Keratinocyte (primary cell): ENCODE measurements at regions not wholly inside any gene's neighbourhood (a gene's known extent, or its start where the extent isn't known, plus 50 kb on each side); places are given as distances from the start of the nearest gene placed in this dataset.

Source experiments
- DNase-seq: peaks from one replicate; pipeline ENCODE4 v3.0.0-alpha.2; 2011; ENCODE audit warnings: low read depth, missing footprints, low spot score
- FAIRE-seq: peaks from 2 replicates; lab custom pipeline; 2011; peaks lifted over from hg19 to GRCh38; lab: Jason Lieb, UNC
- H2AFZ ChIP-seq: 2 replicates; pipeline ENCODE4 v1.6.0; 2012; ENCODE audit warnings: low read length, control low read depth, inconsistent platforms; ENCODE audit not compliant: control insufficient read depth
- H3K27ac ChIP-seq: 2 replicates; pipeline ENCODE4 v1.5.1; 2011; ENCODE audit warnings: low read length; ENCODE audit not compliant: control insufficient read depth, insufficient read depth
- H3K27me3 ChIP-seq: 3 replicates; pipeline ENCODE4 v1.6.0; 2011; ENCODE audit warnings: low read length; ENCODE audit not compliant: control insufficient read depth, insufficient read depth; ENCODE audit errors: extremely low read depth
- H3K36me3 ChIP-seq, 2 experiments: 2 replicates in 1 of 2; 3 replicates in 1 of 2; pipeline ENCODE4 v1.5.1; 2011; ENCODE audit warnings: low read length in 2 of 2, mild to moderate bottlenecking in 1 of 2; ENCODE audit not compliant: control insufficient read depth in 2 of 2, insufficient read depth in 2 of 2; ENCODE audit errors: extremely low read depth in 1 of 2
- H3K4me1 ChIP-seq: 3 replicates; pipeline ENCODE4 v1.5.1; 2011; ENCODE audit warnings: low read length; ENCODE audit not compliant: control insufficient read depth, insufficient read depth; ENCODE audit errors: extremely low read depth
- H3K4me2 ChIP-seq: 3 replicates; pipeline ENCODE4 v1.6.0; 2011; ENCODE audit warnings: low read depth, low read length; ENCODE audit not compliant: control insufficient read depth, insufficient read depth; ENCODE audit errors: extremely low read depth
- H3K4me3 ChIP-seq, 3 experiments: fragments of 200-600 bp in 1 of 3; sonication (generic) in 1 of 3; 2 replicates in 2 of 3; 3 replicates in 1 of 3; pipeline ENCODE4 v1.5.1; 2011 to 2016; ENCODE audit warnings: low read length in 3 of 3, mild to moderate bottlenecking in 3 of 3, control low read depth in 2 of 3, inconsistent platforms in 1 of 3, low read depth in 1 of 3, mixed read lengths in 1 of 3, mixed run types in 1 of 3, moderate library complexity in 1 of 3; ENCODE audit not compliant: control insufficient read depth in 2 of 3, insufficient read depth in 2 of 3; ENCODE audit errors: extremely low read depth in 1 of 3
- H3K79me2 ChIP-seq: 2 replicates; pipeline ENCODE4 v1.6.0; 2012; ENCODE audit warnings: low read length; ENCODE audit not compliant: control insufficient read depth, insufficient read depth
- H3K9ac ChIP-seq: 3 replicates; pipeline ENCODE4 v1.6.0; 2011; ENCODE audit warnings: low read length; ENCODE audit not compliant: control insufficient read depth, insufficient read depth; ENCODE audit errors: extremely low read depth
- H3K9me1 ChIP-seq: 3 replicates; pipeline ENCODE4 v1.6.0; 2011; ENCODE audit warnings: low read length; ENCODE audit not compliant: control insufficient read depth, insufficient read depth; ENCODE audit errors: extremely low read depth
- H3K9me3 ChIP-seq: 2 replicates; pipeline ENCODE4 v1.5.1; 2012; ENCODE audit warnings: low read depth, low read length; ENCODE audit not compliant: control insufficient read depth
- H4K20me1 ChIP-seq: 3 replicates; pipeline ENCODE4 v1.6.0; 2011; ENCODE audit warnings: low read length; ENCODE audit not compliant: control insufficient read depth, insufficient read depth; ENCODE audit errors: extremely low read depth
- EZH2 ChIP-seq: IDR thresholded peaks from one replicate; pipeline ENCODE4 v1.6.1; 2012; ENCODE audit warnings: inconsistent platforms, mild to moderate bottlenecking, low read length, moderate library complexity
- dilution Hi-C: fragments of 300-500 bp; cut with MboI; formaldehyde crosslinking; loops from one replicate; pipeline ENCODE4 v1.7.0; 2020; ENCODE audit warnings: low sequenced_read_pairs; ENCODE audit not compliant: extremely low pct_ligation_motif_present
- TF ChIP-seq, protein P1 (sequence below), 3 experiments: IDR thresholded peaks in 1 of 3; conservative IDR thresholded peaks in 1 of 3; optimal IDR thresholded peaks in 1 of 3; 2 replicates in 2 of 3; 3 replicates in 1 of 3; pipeline versions ENCODE3 to v1.5.1; 2011; ENCODE audit warnings: low read length in 3 of 3, mild to moderate bottlenecking in 3 of 3, moderate library complexity in 2 of 3, control low read depth in 1 of 3, inconsistent platforms in 1 of 3; ENCODE audit not compliant: insufficient read depth in 2 of 3; ENCODE audit errors: extremely low read depth in 1 of 3

GRCh38 chr6:133042550-133043120 is 198.5 kb upstream of the EYA4 start:
- Histone ChIP-seq H3K9ac (no peak overlapping the region), H3K36me3 (no peaks in the 10 kb centered on the region), H3K4me3 (no peak overlapping the region), H3K27me3 (no peaks in the 10 kb centered on the region), H4K20me1 (no peaks in the 10 kb centered on the region), H3K4me2 (no peak overlapping the region), H3K9me3 (no peaks in the 10 kb centered on the region), H3K27ac (no peak overlapping the region), H3K4me1 (no peaks in the 10 kb centered on the region), H3K9me1 (no peaks in the 10 kb centered on the region), H3K79me2 (no peaks in the 10 kb centered on the region), H2AFZ (no peak overlapping the region)
- dilution Hi-C loops: no loop called here
- DNase-seq (no peak), FAIRE-seq (no peak)
- TF ChIP-seq EZH2: no peak
- TF ChIP-seq, protein P1, sequence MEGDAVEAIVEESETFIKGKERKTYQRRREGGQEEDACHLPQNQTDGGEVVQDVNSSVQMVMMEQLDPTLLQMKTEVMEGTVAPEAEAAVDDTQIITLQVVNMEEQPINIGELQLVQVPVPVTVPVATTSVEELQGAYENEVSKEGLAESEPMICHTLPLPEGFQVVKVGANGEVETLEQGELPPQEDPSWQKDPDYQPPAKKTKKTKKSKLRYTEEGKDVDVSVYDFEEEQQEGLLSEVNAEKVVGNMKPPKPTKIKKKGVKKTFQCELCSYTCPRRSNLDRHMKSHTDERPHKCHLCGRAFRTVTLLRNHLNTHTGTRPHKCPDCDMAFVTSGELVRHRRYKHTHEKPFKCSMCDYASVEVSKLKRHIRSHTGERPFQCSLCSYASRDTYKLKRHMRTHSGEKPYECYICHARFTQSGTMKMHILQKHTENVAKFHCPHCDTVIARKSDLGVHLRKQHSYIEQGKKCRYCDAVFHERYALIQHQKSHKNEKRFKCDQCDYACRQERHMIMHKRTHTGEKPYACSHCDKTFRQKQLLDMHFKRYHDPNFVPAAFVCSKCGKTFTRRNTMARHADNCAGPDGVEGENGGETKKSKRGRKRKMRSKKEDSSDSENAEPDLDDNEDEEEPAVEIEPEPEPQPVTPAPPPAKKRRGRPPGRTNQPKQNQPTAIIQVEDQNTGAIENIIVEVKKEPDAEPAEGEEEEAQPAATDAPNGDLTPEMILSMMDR (optimal IDR thresholded peaks at IDR 0.05 in 1 of 3, IDR thresholded peaks at IDR 0.05 in 1 of 3, conservative IDR thresholded peaks at IDR 0.05 in 1 of 3; ENCODE audit: extremely low read depth in 1 of 3, insufficient read depth in 2 of 3, low read length in 3 of 3): no peak

GRCh38 chr6:133046576-133046975 is 194.6 kb upstream of the EYA4 start:
- dilution Hi-C loops: no loop called here
- Histone ChIP-seq H3K4me1 (no peaks in the 10 kb centered on the region), H3K27me3 (no peaks in the 10 kb centered on the region), H3K27ac (no peak overlapping the region), H3K9me1 (no peaks in the 10 kb centered on the region), H3K9ac (no peak overlapping the region), H3K9me3 (no peaks in the 10 kb centered on the region), H3K4me2 (no peak overlapping the region), H3K36me3 (no peaks in the 10 kb centered on the region), H4K20me1 (no peaks in the 10 kb centered on the region), H2AFZ (no peak overlapping the region), H3K79me2 (no peaks in the 10 kb centered on the region), H3K4me3 (no peak overlapping the region)
- no peak for DNase-seq
- no peak for FAIRE-seq
- no peak for TF ChIP-seq EZH2
- TF ChIP-seq, protein P1 (optimal IDR thresholded peaks at IDR 0.05 in 1 of 3, IDR thresholded peaks at IDR 0.05 in 1 of 3, conservative IDR thresholded peaks at IDR 0.05 in 1 of 3; ENCODE audit: extremely low read depth in 1 of 3, insufficient read depth in 2 of 3, low read length in 3 of 3): no peak
